ENCODE measurements at regions not wholly inside any gene's neighbourhood (a gene's known extent, or its start where the extent isn't known, plus 50 kb on each side); places are given as distances from the start of the nearest gene placed in this dataset.
A peak's percentile ranks its signal among the peaks of the same experiment; 100 is the strongest.

GRCh38 chr20:21653628-21654027 lies 51.8 kb upstream of the PAX1 start:
- TF ChIP-seq CTCF (IDR thresholded peaks at IDR 0.05), result no peak

GRCh38 chr20:21643417-21643816 lies 62.0 kb upstream of the PAX1 start:
- no peak for TF ChIP-seq CTCF (IDR thresholded peaks at IDR 0.05)

- peak; percentile 60 for TF ChIP-seq CTCF (IDR thresholded peaks at IDR 0.05)
Observed at GRCh38 chr20:21640556-21640955, 64.9 kb upstream of the PAX1 start.

- no peak for TF ChIP-seq CTCF (IDR thresholded peaks at IDR 0.05)
Observed at GRCh38 chr20:21633829-21634228, 71.6 kb upstream of the PAX1 start.

- no peak for TF ChIP-seq CTCF (IDR thresholded peaks at IDR 0.05)
Observed at GRCh38 chr20:21632735-21633053, 72.8 kb upstream of the PAX1 start.

GRCh38 chr20:21632031-21632734 lies 73.3 kb upstream of the PAX1 start:
- TF ChIP-seq CTCF (IDR thresholded peaks at IDR 0.05), result no peak

- no peak for TF ChIP-seq CTCF (IDR thresholded peaks at IDR 0.05)
Observed at GRCh38 chr20:21628800-21629199, 76.7 kb upstream of the PAX1 start.

- no peak for TF ChIP-seq CTCF (IDR thresholded peaks at IDR 0.05)
Observed at GRCh38 chr20:21623781-21624094, 81.7 kb upstream of the PAX1 start.
